Brain pericyte (primary cell): ENCODE measurements at regions not wholly inside any gene's neighbourhood (a gene's known extent, or its start where the extent isn't known, plus 50 kb on each side); places are given as distances from the start of the nearest gene placed in this dataset.

Experiments used
- DNase-seq: peaks from one replicate; pipeline ENCODE4 v3.0.0-alpha.2; 2012; ENCODE audit warnings: low read depth, low spot score

DNA sequence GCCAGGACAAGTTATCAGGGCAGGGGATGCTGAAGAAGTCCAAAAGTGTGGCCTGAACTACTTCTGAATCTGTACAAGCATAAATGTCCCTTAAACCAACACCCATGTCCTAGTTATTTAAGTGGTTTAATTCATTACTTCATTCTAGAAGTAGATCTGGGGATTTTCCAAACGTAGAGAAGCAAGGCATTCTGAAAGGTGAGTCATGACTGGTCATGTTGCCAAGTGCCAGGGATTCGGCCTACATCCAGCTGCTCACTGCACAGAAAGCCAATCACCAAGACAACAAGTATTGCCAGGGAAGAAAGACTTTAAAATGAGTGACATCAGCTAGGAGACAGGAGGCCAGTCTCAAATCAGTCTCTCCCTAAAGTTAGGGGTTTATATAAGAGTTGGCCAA lies 396.6 kb downstream of the GABRB3 start:
- DNase-seq, result no peak

- no peak for DNase-seq
These were observed 398.1 kb downstream of the GABRB3 start for GRCh38 chr15:26374806-26375205.

GRCh38 chr15:26372706-26373105 lies 400.2 kb downstream of the GABRB3 start:
- DNase-seq, result no peak

DNA sequence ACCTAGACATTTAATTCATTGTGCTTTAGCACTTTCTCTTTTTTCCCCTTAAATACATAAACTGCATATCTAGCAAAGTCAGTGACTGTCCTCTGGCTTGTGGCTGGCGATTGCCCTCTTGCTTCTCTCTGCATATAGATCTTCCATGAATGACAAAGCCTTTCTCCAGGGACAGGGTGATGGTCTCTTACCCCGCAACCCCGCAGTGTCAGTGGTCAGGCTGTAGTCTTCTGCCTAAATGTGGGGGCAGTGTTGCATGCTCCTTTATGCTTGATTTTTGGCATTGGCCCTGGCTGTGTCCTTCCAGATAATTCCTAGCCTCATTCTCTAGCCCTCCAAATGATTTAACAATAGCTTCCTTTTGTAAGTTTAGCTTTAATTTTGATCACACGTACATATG lies 407.8 kb downstream of the GABRB3 start:
- no peak for DNase-seq

- DNase-seq, result no peak
These were observed 413.0 kb downstream of the GABRB3 start for GRCh38 chr15:26359855-26360254.

DNA sequence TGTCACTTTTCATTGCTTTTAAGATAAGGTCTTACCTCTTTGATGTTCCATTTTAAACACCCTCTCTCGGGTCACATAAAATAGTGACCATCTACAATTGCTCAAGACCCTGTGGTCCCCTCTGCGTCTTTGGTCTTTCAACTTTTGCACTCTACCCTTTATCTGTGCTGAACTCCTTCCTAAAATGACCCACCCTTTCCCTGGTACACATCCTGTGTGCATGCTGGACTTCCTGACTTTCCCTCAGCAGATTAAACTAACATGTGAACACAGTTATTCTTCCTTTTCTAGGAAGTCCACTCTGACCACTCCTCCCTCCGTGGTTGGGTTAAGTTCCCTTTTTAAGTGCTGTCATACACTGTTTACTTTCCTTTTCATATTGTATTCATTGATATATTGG lies 414.2 kb downstream of the GABRB3 start:
- no peak for DNase-seq

GRCh38 chr15:26357653-26358052 lies 415.2 kb downstream of the GABRB3 start:
- DNase-seq, result no peak

DNA sequence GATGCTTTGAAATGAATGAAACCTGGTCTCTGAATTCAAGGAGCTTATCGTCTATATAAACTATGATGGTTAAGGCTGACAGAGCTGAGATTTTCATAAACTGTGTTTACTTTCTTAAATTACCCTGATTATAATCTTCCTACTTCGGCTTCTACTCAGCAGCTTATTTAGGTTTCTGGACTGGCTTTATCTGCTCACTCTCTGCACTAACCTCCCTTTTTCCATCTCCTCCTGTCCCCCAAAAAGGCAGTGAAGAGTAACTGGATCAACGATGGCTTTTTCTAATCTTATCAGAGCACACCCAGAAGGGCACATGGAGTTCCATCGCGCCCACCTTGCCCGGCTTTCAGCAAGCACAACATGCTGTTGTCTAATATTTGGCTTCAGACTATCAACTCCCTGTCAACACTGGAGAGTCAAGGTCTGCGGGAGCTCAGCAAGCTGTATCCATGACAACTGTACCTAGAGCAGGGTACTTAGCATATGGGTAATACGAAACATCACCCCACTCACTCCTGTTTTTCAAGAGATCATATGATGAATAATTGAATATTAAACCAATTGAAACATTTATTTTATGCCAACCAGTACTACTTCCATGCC lies 417.3 kb downstream of the GABRB3 start:
- DNase-seq, result no peak

GRCh38 chr15:26352909-26353308 lies 420.0 kb downstream of the GABRB3 start:
- no peak for DNase-seq

GRCh38 chr15:26352406-26352805 lies 420.5 kb downstream of the GABRB3 start:
- DNase-seq, result no peak

DNA sequence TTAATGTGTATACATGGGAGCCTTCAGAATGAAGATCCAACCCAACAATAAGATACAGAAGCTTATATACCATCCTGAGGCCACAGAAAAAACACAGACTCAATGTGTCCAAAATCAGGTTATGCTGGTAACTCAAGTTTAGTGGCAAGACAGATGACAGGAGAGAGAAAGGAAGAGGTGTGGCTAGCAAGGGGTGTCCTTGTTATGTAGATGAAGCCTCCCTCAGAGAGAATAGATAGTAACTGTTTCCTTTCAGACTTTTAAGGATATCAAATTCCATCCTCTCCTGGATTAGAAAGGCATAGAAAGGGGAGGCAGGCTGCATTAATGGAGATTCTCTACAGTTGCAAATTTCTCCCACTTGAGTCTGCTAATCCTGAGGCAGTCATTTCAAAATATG lies 447.4 kb downstream of the GABRB3 start:
- no peak for DNase-seq

DNA sequence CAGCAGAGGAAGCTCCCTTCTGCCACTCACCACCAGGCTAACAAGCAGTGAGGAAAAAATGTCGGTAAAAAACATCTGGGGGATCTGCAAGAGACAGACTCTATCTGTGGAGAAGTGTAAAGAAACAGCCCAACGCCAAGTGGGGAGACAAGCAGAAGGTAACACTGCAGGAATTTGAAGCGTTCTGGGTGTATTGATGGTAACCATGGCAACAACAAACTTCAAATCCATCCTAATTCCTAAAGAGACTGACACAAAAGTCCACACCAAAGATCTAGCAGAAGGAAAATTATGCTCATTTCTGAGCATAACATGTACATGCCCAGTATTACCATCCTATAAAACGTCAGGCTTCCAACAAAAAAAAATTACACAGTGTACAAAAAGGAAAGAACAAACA lies 449.3 kb downstream of the GABRB3 start:
- DNase-seq, result no peak

DNA sequence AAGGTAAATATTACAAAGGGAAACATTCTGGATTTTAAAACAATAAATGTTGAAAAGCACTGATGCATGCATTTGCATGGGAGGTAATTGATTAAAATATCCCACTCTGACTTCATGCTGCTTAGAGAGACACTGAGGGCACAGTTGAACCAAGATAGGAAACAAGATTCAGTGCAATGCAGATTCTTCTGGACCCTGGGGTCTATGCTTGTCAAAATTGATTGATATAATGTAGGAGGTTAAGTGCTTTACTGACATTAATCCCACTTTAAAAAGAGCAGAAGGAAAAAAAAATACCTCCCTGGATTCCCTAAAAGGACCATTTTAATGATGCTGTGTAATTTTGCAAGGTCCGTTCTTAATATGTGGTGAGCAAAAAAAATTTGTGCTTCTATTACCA lies 454.2 kb downstream of the GABRB3 start:
- no peak for DNase-seq

DNA sequence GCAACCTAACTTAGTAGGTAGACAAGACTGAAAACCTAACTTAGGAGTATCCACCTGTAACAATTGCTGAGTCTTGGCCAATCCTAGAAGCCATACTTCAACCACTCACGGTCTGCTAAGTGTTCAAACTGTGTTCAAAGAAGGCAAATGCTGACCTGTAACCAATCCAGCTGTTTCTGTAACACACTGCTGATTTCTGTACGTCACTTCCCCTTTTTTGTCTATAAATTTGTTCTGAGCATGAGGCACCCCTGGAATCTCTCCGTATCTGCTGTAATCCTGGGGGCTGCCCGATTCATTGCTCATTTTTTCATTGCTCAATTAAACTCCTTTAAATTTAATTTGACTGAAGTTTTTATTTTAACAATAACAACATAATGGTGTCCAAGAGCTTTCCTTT lies 451.4 kb upstream of the ATP10A start:
- DNase-seq, result no peak

DNA sequence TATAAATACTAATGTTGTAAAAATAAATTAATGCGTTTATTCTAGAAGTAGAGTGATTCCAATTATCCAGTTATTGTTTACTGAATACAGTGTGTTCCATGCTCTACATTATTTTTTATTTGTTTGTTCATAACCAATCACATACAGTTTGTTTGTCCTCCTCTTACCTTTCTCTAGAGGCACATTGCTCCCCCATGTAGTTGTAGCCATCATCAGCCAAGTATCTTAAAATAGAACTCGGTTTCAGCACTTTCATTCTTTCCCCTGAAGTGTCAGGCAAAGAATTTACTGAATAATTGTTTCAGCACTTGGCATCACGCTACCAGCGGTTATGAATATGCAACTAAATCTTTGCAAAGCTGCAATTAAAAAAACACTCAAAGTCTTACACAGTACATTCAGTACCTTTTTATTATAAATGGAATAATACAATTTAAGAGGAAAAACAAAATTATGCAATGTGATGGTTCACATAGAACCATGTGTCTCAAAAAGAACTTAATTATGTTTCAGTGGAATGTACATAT lies 448.6 kb upstream of the ATP10A start:
- DNase-seq, result no peak

DNA sequence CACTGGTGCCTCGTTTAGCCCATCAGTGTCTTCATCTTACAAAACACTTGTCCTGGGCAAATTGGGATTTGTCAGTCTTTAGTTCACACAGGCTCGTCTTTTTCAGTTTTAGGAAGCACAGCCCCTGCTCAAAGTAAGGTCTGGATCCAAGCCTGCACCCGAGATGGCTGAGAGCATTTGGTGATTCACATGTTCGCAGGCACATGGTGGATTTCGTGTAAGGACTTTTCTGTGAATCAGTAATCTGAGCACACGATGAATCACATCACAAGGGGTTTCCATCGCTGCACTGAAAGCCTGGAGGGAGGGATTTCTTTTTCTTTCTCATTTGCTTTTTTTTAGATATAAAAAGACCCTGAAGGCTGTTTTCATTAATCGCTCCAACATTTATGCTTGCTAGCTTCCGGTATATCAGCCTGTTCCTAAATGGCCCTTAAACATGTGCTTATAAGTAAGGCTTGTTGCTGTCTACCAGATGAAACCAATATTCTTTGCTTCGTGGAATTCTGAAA lies 435.6 kb upstream of the ATP10A start:
- DNase-seq, result no peak

GRCh38 chr15:26298010-26298658 lies 435.0 kb upstream of the ATP10A start:
- no peak for DNase-seq

GRCh38 chr15:26295336-26296085 lies 432.4 kb upstream of the ATP10A start:
- DNase-seq, result no peak

- no peak for DNase-seq
These were observed 431.0 kb upstream of the ATP10A start for GRCh38 chr15:26294059-26294689.

DNA sequence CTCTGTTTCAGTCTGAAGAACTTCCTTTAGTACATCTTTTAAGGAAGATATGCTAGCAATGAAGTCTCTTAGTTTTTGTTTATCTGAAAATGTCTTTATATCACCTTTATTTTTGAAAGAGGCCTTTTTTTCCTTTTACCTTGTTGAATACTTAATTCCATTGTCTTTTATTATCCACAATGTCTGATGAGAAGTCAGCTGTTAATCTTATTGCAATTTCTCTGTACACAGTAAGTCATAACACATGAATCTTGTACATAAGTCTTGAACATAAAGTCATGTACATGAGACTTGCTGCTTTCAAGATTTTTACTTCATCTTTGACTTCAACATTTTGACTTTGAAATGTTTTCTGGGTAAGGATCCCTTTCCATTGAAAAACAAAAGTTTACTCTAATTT lies 424.3 kb upstream of the ATP10A start:
- DNase-seq, result no peak

- DNase-seq, result no peak
These were observed 417.2 kb upstream of the ATP10A start for GRCh38 chr15:26280281-26280680.

- no peak for DNase-seq
These were observed 398.8 kb upstream of the ATP10A start for GRCh38 chr15:26261966-26262365.
